Suprapubic skin (tissue), 3 donors: ENCODE measurements at regions not wholly inside any gene's neighbourhood (a gene's known extent, or its start where the extent isn't known, plus 50 kb on each side); places are given as distances from the start of the nearest gene placed in this dataset.

ENCODE experiments used
- EP300 ChIP-seq: sonication (generic); formaldehyde crosslinking; IDR thresholded peaks from one replicate; pipeline ENCODE4 v1.6.1; 2017; ENCODE audit warnings: antibody characterized with exemption
- POLR2A ChIP-seq, 2 donors: fragments of 450-650 bp; IDR thresholded peaks; one replicate each; pipeline ENCODE4 v1.6.1; 2017; ENCODE audit warnings: antibody characterized with exemption in 2 of 2, mild to moderate bottlenecking in 2 of 2, moderate library complexity in 2 of 2
- TF ChIP-seq, protein P1 (sequence below), 2 donors: fragments of 200-600 bp in 1 of 2; fragments of 450-650 bp in 1 of 2; sonication (generic) in 1 of 2; IDR thresholded peaks; one replicate each; pipeline ENCODE4 v1.5.1; 2016 to 2019; ENCODE audit warnings: antibody characterized with exemption in 2 of 2, mild to moderate bottlenecking in 1 of 2, moderate library complexity in 1 of 2

GRCh38 chr1:2935751-2936390 is 85.4 kb upstream of the ACTRT2 start:
- TF ChIP-seq POLR2A (IDR thresholded peaks at IDR 0.05): no peak
- TF ChIP-seq, protein P1, sequence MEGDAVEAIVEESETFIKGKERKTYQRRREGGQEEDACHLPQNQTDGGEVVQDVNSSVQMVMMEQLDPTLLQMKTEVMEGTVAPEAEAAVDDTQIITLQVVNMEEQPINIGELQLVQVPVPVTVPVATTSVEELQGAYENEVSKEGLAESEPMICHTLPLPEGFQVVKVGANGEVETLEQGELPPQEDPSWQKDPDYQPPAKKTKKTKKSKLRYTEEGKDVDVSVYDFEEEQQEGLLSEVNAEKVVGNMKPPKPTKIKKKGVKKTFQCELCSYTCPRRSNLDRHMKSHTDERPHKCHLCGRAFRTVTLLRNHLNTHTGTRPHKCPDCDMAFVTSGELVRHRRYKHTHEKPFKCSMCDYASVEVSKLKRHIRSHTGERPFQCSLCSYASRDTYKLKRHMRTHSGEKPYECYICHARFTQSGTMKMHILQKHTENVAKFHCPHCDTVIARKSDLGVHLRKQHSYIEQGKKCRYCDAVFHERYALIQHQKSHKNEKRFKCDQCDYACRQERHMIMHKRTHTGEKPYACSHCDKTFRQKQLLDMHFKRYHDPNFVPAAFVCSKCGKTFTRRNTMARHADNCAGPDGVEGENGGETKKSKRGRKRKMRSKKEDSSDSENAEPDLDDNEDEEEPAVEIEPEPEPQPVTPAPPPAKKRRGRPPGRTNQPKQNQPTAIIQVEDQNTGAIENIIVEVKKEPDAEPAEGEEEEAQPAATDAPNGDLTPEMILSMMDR (IDR thresholded peaks at IDR 0.05): no peak
- no peak for TF ChIP-seq EP300
